ENCODE measurements at regions not wholly inside any gene's neighbourhood (a gene's known extent, or its start where the extent isn't known, plus 50 kb on each side); places are given as distances from the start of the nearest gene placed in this dataset.
A peak's percentile ranks its signal among the peaks of the same experiment; 100 is the strongest.

DNA sequence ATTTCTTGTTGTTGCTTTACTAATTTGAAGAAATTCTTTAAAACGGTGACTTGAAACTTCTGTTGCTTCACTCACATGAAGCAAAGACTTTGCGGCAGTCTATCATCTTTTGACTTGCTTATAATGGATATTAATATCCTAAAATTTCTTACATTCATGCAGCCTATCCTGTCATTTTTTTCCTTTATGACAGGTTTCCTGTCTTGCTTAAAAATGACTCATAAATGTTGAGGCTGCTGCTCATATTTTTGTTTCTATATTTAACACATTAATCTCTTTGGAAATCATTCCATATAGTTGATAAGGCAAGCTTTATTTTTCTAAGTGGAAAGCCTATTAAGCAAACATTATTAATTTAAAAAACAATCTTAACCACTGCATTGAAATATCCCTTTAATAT lies 176.6 kb upstream of the GALNTL6 start:
- no peak for DNase-seq (ENCODE audit: low read depth)

DNA sequence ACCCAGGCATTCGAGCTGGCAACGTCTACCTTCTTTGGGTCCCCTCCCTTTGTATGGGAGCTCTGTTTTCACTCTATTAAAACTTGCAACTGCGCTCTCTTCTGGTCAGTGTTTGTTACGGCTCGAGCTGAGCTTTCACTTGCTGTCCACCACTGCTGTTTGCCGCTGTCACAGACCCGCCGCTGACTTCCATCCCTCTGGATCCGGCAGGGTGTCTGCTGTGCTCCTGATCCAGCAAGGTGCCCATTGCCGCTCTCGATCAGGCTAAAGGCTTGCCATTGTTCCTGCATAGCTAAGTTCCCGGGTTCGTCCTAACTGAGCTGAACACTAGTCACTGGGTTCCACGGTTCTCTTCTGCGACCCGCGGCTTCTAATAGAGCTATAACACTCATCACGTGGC lies 183.5 kb upstream of the GALNTL6 start:
- no peak for DNase-seq (ENCODE audit: low read depth)

DNA sequence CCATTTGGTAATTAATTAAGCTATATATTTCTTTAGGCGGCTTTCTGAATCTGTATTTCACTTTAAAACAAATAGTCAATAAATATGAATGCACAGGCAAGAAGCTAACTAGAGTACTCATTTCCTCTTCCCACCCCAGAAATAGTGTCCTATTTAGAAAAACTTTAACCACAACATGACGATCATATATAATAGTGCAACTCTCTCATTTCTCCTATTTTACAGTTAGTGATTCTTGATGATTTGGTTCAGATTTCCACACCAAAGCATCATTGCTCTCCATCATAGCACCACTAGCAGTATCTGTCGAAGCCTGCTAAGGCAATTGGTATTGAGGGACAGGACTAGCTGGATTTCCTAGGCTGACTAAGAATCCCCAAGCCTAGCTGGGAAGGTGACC lies 184.0 kb upstream of the GALNTL6 start:
- no peak for DNase-seq (ENCODE audit: low read depth)

DNA sequence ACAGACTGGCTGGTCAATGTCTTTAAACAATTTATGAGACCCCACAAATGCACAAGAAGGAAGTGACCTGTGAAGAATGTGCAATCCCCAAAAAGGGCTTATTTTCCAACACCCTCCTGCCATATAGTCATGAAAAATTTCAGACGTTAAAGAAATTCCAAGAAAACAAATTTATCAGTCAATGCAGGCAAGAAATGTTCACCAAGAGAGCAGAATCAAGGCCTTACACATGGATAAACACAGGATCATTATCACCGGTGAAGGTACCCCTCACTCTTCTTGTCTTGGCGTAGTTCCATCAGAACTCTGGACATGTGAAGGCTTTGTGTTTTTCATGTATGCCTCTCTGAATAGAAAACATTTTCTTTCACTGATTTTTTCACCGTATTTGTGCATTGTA lies 186.7 kb upstream of the GALNTL6 start:
- DNase-seq (ENCODE audit: low read depth), result no peak

DNA sequence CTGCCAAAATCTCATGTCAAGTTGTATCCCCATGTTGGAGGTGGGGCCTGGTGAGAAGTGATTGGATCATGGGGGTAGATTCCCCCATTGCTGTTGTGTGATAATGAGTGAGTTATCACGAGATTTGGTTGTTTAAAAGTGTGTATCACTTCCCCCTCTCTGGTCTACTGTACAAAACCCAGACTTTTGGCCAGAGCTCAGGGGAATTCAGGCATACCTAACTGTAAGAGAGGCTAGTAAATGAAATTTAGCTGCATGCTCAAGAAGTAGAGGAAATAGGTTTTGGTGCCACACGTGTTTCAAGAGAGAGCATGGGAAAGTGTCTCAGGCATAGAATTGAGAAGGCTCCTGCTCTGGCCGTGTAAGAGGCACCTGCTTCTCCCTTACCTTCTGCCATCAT lies 190.5 kb upstream of the GALNTL6 start:
- DNase-seq (ENCODE audit: low read depth), result no peak

DNA sequence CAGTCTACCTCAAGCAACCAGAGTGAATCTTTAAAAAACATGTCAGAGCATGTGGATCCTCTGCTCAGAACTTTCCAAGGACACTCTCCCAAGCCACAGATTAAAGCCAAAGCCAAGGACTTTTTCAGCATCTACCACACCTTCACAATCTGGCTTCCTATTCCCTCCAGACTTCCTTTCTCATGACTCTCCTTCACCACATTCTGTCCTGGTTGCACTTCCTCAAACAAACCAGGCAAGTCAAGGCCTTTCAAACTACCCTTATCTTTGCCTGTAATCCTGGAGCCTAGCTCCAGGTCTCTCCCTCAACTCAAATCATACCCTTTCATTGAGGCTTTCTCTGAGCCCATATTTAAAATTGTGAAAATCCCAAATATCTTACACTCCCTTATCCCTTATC lies 191.6 kb upstream of the GALNTL6 start:
- DNase-seq (ENCODE audit: low read depth), result no peak

DNA sequence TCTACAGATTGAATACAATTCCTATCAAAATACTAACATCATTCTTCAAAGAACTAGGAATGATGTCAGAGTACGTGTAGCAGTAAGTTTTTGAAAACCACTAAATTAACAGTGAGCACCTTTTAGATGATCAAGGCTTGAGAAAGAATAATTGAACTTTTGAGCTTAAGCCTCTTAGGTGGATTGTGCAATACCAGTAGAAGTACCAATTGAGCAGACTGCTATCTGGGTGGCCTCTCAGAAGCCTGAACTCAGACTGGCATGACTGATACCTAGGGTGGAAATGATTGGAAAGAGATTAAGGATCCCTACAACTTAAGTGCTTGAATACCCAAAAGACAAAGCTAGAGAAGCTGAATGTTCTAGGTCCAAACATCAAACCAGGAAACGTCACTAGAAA lies 200.3 kb upstream of the GALNTL6 start:
- DNase-seq (ENCODE audit: low read depth), result no peak

DNA sequence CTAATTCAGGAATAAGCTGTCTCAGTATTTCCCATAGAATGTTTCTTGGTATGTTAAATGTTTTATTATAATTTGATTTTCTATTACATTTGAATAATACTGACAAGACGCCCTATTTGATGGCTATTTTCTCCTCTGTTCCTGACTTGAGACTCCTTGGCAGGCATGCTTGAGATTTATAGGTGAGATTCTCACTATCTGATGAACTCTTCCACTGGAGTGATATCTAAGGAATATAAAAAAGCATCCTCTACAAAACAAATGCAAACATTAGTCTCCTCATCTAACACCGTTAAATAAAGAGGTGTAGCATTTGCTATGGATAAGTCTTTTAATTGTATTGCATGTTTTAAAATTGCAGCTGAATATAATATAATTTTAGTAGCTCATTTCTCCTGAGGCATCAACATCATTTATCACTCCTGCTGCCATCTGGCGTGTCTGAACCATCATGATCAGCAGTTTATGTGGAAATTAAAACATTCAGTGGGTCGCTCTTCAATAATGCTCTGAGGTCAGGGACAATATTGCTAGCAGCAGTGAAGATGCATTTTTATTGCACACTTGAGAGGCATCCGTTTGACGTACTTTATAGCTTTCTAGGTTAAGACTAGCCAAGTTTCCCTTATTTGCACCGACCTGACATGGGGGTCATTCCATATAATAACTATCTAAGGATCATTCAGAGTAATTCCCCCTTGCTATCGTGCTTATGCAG lies 210.4 kb upstream of the GALNTL6 start:
- DNase-seq (ENCODE audit: low read depth), result no peak

DNA sequence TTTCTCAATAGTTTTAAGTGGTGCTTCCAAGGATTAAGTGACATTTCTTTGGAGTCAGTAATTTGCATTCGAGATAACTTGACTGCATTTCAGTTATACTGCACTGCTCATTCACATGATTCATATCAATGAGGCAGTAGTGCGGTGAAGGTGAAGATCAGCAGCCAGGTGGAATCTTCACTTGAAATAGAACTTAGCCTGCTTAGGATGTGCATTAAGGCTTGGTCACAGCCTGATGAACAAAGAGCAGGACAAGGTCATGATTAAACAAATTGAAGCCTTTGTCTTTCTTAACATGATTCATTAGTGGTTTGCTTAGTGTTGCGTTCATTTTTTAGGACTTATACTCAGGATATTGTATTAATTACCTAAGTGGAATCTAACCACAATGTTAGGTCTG lies 212.1 kb upstream of the GALNTL6 start:
- peak; percentile 38 for DNase-seq (ENCODE audit: low read depth)

DNA sequence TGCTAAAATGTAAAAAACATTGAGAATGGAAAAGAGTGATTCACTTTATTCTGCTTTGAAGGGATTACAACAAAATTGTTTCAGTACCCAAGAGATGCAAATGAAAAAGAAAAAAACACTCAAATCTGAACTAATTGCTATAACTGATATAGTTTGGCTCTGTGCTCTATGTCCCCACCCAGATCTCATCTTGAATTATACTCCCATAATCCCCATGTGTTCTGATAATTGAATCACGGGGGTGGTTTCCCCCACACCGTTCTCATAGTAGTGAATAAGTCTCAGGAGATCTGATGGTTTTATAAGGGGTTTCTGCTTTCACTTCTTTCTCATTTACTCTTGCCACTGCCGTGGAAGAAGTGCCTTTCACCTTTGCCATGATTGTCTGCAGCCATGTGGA lies 213.6 kb upstream of the GALNTL6 start:
- no peak for DNase-seq (ENCODE audit: low read depth)

DNA sequence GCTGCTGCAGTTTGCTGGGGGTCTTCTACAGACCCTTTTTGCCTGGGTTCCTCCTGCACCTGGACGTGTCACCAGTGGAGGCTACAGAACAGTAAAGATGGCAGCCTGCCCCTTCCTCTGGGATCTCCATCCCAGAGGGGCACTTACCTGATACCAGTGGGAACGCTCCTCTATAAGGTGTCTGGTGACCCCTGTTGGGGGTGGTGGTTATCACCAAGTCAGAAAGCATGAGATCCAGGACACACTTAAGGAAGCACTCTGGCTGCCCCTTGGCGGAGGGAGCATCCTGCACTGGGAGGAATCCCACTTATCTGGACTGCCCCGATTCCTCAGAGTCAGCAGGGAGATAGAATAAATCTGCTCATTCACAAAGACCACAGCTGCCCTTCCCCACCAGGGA lies 218.9 kb upstream of the GALNTL6 start:
- DNase-seq (ENCODE audit: low read depth), result no peak

DNA sequence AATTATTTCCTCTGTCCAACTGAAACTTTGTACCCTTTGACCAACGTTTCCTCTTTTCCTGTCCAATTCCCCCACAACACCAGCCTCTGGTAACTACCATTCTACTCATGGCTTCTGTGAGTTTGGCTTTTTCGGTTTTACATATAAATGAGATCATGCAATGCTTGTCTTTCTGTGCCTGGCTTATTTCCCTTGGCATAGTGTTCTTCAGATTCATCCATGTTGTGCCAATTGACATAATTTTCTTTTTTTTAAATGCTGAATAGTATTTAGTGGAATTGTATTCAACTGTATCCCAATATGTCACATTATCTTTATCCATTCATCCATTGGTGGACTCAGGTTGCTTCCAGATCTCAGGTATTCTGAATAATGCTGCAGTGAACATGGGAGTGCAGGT lies 222.5 kb upstream of the GALNTL6 start:
- DNase-seq (ENCODE audit: low read depth), result no peak

DNA sequence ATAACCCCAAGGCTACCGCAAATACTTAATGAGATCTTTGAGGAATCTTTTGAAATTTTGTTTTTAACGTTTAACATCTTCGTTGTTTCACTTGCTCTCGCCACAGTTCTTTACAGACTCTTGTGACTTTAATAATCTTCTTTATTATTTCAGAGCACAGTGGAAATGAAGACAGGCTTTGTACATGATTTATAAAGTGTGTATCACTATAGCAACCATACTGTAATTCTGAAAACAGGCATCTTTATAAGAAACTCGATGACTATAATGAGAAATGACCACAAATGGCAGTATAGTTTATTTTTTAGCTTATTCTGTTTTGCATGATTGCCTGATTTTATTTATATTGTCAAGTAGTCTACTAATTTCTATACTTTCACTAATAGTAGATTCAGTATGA lies 224.4 kb upstream of the GALNTL6 start:
- DNase-seq (ENCODE audit: low read depth), result no peak

DNA sequence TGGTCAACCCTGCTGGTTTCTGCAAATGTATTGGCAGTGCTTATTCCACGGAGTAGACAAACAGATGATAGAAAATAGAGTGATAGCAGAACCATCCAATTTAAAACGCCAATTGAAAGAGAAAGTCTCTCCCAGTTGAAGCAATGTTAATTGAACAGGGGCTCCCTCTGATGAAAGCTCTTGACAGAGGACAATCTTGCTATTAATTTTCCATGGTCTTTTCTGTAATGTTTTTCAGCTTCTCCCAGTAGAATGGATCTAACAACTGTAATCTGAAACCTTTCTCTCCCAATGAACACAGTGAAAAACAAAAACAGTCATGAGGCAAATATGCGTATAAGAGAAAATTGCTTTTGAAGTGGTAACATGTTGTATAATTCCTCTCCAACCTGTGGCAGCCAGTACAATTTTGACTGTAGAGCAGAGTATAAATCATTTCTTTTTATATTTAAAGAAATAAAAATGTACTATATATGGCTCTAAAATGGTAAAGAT lies 225.1 kb upstream of the GALNTL6 start:
- peak; percentile 9 for DNase-seq (ENCODE audit: low read depth)

DNA sequence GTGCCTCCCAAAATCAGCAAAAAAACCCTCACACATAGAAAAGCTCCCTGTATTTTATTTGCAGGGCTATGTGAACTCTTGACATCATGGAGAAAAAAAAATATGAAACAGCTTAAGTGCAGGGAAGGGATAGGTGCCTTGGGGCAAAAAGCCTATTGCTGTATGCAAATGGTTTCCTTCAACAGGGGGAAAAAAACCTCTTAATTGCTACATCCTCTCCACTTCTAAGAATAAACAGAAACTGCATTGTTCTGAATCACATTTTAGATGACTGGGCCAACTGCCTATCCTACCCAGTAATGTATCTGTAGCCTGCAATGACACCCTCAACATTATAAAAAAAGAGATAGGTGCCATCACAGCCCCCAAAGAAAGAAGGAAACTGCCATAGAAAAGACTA lies 229.4 kb upstream of the GALNTL6 start:
- DNase-seq (ENCODE audit: low read depth), result peak; percentile 33

DNA sequence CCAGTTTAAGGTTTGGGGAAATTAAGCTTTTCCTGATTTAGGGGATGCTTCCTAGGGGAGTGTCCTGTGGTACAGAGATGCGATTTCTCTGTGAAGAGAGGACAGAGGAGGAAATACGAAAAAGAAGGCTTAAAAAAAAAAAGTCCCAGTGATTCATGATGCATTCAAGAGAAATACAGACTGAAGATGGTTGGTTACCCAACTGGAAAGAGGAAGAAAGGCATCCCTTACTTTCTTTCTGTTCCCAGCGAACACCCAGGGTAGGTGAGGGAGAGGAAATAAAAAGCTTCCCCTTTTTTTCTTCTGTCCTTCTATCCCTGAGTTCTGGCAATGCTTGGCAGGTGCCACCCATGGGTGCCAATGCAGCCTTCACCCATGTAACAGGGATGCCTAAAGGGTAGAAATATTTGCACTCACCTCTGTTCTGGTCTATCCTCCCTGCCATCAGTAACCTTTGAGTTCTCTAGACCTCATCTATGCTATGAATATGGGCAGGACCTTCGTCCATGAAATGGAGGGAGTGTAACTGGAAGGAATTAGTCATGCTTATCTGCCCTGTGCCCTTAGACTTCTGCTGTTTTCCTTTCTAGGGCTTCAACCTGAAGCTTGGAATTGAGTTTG lies 230.1 kb upstream of the GALNTL6 start:
- DNase-seq (ENCODE audit: low read depth), result no peak

DNA sequence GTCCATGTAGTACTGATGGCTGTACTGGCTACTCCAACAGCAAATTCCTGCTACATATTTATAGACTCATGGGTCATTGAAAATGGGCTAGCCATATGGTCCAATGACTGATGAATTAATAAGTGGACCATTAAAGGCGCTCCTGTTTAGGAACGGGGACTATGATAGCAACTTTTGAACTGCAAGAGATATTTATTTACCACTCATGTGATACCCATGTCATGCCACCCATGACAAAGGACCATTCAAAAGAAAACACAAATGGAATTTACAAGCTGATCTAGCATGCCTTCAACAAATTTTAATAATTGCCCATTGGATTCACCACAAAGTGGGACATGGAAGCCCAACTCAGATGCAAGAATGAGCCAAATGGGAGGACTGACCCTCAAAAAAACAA lies 240.0 kb upstream of the GALNTL6 start:
- no peak for DNase-seq (ENCODE audit: low read depth)

DNA sequence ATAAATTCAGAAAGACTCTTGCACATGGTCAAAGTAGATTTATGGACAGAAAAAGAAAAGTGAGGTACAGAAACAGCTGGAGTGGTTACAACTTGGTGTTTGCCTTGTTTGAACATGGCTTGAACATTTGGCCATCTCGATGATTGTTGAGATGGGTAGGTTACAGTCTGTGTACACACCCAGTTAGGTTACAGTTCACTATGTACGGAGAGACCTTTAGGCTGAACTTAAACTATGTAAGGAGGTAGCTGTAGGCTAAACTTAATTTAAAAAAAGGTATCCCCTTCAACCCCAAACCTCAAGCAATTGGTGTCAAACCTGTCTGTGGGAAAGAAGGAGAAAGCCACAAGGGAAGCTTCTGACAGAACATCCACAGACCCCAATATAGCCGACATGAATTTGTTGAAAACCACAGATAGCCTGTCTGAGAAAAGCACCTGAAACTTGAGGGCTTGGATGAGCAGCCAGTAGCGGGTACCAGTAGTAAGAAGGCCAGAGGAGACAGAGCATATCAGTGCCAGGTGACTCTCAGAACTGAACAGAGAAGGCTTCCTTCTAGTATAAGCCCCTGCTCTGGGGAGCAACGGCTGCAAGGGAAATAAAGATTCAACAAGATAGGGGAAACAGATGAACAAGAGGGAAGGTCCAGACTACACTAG lies 247.9 kb upstream of the GALNTL6 start:
- no peak for DNase-seq (ENCODE audit: low read depth)

DNA sequence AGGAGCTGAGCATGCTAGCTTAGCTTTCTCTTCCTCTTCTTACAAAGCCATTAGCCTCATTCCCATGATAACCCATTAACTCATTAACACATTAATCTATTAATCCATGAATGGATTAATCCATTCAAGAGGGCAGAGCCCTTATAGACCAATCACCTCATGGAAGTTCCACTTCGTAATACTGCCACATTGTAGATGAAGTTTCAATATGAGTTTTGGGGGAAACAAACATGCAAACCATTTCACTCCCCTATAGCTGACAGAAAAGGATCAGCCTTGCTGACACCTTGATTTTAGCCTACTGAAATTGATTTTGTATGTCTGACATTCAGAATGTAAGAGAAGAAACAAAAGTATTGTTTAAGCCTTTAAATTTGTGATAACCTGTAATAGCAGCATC lies 251.8 kb upstream of the GALNTL6 start:
- DNase-seq (ENCODE audit: low read depth), result no peak

DNA sequence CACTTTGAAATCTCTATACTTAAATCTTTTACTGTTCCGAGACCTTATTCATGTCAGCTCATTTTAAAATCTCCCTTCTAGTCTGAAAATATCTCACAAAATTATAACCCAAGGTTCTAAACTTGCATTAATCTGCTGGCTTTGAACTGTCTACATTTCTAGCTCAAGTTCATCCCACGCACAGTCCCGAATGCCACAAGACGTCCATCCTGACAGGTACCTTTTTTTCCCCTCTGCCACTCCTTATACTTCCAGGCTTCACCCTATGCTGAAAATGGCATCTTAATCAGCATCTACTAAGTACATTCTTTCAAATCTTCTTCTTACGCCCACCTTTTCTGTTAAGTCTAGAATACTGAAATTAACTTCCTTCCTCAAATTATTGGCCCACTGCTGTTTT lies 259.2 kb upstream of the GALNTL6 start:
- DNase-seq (ENCODE audit: low read depth), result no peak

DNA sequence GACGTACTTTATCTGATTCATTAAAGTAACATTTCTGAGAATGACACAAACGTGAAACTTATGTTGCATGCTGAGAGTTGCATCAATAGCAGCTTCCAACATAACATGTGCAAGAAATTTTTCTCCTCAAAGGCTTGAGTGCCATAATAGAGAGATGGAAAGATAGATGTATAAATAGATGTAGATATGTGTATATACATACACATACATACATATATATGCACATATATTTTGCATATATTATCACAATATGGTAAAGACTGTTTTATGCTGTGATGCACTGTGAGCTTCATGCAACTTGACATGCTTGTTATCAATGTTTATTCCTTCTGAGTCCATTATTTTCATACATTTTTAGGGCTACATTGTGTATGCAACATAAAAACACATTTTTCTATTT lies 270.6 kb upstream of the GALNTL6 start:
- no peak for DNase-seq (ENCODE audit: low read depth)

DNA sequence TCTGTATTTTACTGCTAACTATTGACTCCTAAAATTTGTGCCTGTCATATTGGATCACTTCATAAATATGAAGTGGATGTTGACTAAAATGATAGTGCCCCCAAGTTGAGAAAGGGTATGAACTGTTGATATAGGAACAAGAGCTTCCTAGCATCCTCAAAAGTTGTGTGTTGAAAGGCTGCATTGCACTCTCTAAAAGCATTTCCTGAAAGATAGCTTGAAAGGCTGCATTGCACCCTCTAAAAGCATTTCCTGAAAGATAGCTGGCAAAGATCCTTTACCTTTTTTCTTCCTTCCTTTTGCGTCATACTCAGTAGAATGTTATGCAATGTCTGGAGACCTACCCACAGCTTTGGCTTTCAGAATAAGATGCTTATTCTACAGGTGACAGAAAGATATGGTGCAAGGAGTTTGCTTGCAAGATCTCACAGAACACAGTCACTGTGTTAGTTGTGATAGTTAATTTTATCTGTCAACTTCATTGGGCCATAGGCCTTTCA lies 274.6 kb upstream of the GALNTL6 start:
- DNase-seq (ENCODE audit: low read depth), result no peak

DNA sequence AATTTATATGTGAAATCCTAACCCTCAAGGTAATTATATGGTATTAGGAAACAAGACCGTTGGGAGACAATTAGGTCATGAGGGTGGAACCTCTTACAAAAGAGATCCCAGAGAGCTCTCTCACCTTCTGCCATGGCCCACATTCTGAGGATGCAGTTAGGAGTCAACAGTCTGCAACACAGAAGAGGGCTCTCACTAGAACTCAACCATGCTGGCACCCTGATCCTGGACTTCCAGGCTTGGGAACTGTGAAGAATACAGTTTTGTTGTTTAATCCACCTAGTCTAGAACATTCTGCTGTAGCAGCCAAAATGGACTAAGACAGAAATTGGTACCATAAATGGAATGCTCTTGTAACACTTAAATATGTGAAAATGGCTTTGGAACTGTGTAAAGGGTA lies 278.8 kb upstream of the GALNTL6 start:
- no peak for DNase-seq (ENCODE audit: low read depth)
